ENCODE measurements at regions not wholly inside any gene's neighbourhood (a gene's known extent, or its start where the extent isn't known, plus 50 kb on each side); places are given as distances from the start of the nearest gene placed in this dataset.

DNA sequence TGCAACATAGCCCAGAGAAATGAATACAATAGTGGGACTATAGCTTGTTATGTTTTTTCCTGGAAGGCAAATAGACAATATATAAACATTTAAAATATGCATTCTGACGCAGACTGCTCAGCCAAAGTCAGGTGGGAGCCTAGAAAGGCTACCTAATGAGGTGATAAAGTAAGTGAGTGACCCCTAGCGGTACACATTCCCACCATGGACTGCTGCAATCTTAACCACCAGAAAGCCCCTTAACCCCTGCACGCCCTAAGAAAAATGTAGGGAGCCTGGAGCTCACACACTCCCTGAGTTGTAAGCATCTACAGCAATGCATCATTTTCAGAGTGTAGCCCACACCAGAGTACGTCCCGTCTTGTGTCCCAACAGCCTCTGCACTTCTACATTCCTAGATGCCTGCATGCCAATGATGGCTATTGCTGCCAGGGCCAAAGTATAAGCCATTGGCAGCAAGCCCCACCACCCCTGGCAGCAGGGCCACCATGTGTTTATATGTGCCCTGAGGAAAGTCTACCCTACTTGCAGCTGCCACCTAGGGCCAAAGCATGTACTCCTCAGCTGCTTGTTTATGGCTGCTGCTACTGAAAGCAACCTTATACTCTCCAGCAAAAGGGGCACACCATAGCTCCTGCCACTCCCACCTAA lies 127.6 kb downstream of the KIF2B start:
- no peak overlapping the region for H3K4me3 Mint-ChIP-seq
- no peaks in the 10 kb centered on the region for H3K27me3 ChIP-seq
- TF ChIP-seq EZH2phosphoT487 (IDR thresholded peaks at IDR 0.05) (no peak), EZH2 (IDR thresholded peaks at IDR 0.05) (no peak)
- TF ChIP-seq, protein P1, sequence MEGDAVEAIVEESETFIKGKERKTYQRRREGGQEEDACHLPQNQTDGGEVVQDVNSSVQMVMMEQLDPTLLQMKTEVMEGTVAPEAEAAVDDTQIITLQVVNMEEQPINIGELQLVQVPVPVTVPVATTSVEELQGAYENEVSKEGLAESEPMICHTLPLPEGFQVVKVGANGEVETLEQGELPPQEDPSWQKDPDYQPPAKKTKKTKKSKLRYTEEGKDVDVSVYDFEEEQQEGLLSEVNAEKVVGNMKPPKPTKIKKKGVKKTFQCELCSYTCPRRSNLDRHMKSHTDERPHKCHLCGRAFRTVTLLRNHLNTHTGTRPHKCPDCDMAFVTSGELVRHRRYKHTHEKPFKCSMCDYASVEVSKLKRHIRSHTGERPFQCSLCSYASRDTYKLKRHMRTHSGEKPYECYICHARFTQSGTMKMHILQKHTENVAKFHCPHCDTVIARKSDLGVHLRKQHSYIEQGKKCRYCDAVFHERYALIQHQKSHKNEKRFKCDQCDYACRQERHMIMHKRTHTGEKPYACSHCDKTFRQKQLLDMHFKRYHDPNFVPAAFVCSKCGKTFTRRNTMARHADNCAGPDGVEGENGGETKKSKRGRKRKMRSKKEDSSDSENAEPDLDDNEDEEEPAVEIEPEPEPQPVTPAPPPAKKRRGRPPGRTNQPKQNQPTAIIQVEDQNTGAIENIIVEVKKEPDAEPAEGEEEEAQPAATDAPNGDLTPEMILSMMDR (IDR thresholded peaks at IDR 0.05) = peak; percentile 62
- H3K9ac ChIP-seq = no peak overlapping the region
- no peaks in the 10 kb centered on the region for H3F3A ChIP-seq (ENCODE audit: low read depth)
- H3K36me3 ChIP-seq = no peaks in the 10 kb centered on the region
- no peaks in the 10 kb centered on the region for H3K27me3 Mint-ChIP-seq (ENCODE audit: insufficient read depth, low read depth)
- H2AFZ ChIP-seq (replicated peaks) = peak overlapping the region; percentile 73
- no peak overlapping the region for H3K4me2 ChIP-seq
- no peak overlapping the region for H3K27ac Mint-ChIP-seq
- H3K4me1 Mint-ChIP-seq = no peaks in the 10 kb centered on the region
- H3K27ac ChIP-seq = no peak overlapping the region
- H4K20me1 ChIP-seq (ENCODE audit: low read depth) = no peaks in the 10 kb centered on the region
- H3K9me3 Mint-ChIP-seq = peaks cover 36% of the 10 kb centered on the region
- no peaks in the 10 kb centered on the region for H3K79me2 ChIP-seq (ENCODE audit: low read depth)
- H3K36me3 Mint-ChIP-seq = peaks cover 1% of the 10 kb centered on the region
- H3K4me1 ChIP-seq = no peaks in the 10 kb centered on the region
- DNase-seq (ENCODE audit: low spot score) = peak; percentile 63
- no peaks in the 10 kb centered on the region for H3K9me3 ChIP-seq (ENCODE audit: low read depth)
- H3K4me3 ChIP-seq = no peak overlapping the region

DNA sequence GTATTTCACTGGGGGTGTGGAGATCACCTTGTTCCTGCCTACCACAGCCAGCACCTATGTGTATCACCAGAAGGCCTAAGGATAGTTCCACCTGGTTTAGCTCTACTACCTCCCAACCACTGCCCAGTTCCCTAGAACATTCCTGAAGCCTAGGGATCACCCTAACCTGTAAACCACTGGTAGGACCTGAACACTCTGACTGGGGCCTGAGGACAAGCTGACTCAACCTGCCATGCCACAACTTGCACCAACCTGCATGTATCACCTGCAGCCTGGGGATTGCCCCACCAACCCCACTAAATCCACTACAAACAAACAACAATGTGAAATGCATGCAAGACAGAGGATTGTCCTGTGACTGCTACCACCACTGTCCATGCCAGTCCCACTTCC lies 128.1 kb downstream of the KIF2B start:
- no peaks in the 10 kb centered on the region for H3K36me3 ChIP-seq
- no peak overlapping the region for H3K27ac Mint-ChIP-seq
- H3K36me3 Mint-ChIP-seq = peaks cover 1% of the 10 kb centered on the region
- no peak overlapping the region for H3K4me2 ChIP-seq
- no peaks in the 10 kb centered on the region for H3K4me1 ChIP-seq
- H2AFZ ChIP-seq (replicated peaks) = no peak overlapping the region
- peaks cover 39% of the 10 kb centered on the region for H3K9me3 Mint-ChIP-seq
- H3K4me3 Mint-ChIP-seq = no peak overlapping the region
- no peaks in the 10 kb centered on the region for H3K79me2 ChIP-seq (ENCODE audit: low read depth)
- DNase-seq (ENCODE audit: low spot score) = no peak
- H4K20me1 ChIP-seq (ENCODE audit: low read depth) = no peaks in the 10 kb centered on the region
- H3K9me3 ChIP-seq (ENCODE audit: low read depth) = no peaks in the 10 kb centered on the region
- no peaks in the 10 kb centered on the region for H3F3A ChIP-seq (ENCODE audit: low read depth)
- no peak overlapping the region for H3K4me3 ChIP-seq
- H3K27ac ChIP-seq = no peak overlapping the region
- no peaks in the 10 kb centered on the region for H3K27me3 ChIP-seq
- no peak for TF ChIP-seq EZH2phosphoT487 (IDR thresholded peaks at IDR 0.05)
- no peak for TF ChIP-seq EZH2 (IDR thresholded peaks at IDR 0.05)
- TF ChIP-seq, protein P1 (IDR thresholded peaks at IDR 0.05) = no peak
- no peak overlapping the region for H3K9ac ChIP-seq
- no peaks in the 10 kb centered on the region for H3K27me3 Mint-ChIP-seq (ENCODE audit: insufficient read depth, low read depth)
- H3K4me1 Mint-ChIP-seq = no peaks in the 10 kb centered on the region

DNA sequence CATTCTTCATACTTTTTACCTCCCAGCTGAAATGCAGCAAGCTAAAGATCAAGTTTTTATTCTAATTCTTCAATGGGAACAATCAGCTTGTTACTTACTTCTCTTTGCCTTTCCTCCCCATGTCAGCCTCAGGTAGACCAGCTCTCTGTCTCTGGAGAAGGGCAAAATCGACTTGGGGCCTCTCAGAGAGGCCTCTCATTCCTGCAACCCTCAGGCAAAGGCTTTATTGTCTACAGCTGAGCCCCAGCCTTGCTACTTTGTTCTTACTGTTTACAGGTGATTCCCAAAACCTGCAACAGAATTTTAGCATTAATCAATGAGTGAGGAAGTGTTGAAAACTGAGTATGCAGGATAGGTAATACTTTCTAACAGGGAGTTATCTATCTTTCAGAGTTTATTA lies 148.6 kb downstream of the KIF2B start:
- H3K27me3 Mint-ChIP-seq (ENCODE audit: insufficient read depth, low read depth) = no peaks in the 10 kb centered on the region
- Histone ChIP-seq H3K4me1 (no peaks in the 10 kb centered on the region), H3F3A (ENCODE audit: low read depth) (no peaks in the 10 kb centered on the region), H4K20me1 (ENCODE audit: low read depth) (no peaks in the 10 kb centered on the region), H3K27ac (no peak overlapping the region), H3K4me3 (no peak overlapping the region), H3K4me2 (no peak overlapping the region), H3K36me3 (no peaks in the 10 kb centered on the region), H3K9ac (no peak overlapping the region), H3K27me3 (no peaks in the 10 kb centered on the region), H3K9me3 (ENCODE audit: low read depth) (no peaks in the 10 kb centered on the region), H2AFZ (replicated peaks) (peak overlapping the region; percentile 47), H3K79me2 (ENCODE audit: low read depth) (no peaks in the 10 kb centered on the region)
- no peaks in the 10 kb centered on the region for H3K9me3 Mint-ChIP-seq
- no peak for TF ChIP-seq EZH2phosphoT487 (IDR thresholded peaks at IDR 0.05)
- TF ChIP-seq EZH2 (IDR thresholded peaks at IDR 0.05) = no peak
- TF ChIP-seq, protein P1 (IDR thresholded peaks at IDR 0.05) = no peak
- no peak for DNase-seq (ENCODE audit: low spot score)
- no peak overlapping the region for H3K27ac Mint-ChIP-seq
- H3K4me1 Mint-ChIP-seq = no peaks in the 10 kb centered on the region
- H3K36me3 Mint-ChIP-seq = no peaks in the 10 kb centered on the region
- H3K4me3 Mint-ChIP-seq = no peak overlapping the region

Data from neural progenitor cell (in vitro differentiated cells).